MM.1S (cell line): ENCODE measurements at regions not wholly inside any gene's neighbourhood (a gene's known extent, or its start where the extent isn't known, plus 50 kb on each side); places are given as distances from the start of the nearest gene placed in this dataset.

Source experiments
- DNase-seq: peaks from one replicate; pipeline ENCODE4 v3.0.0-alpha.2; 2015
- H2AFZ ChIP-seq: fragments of 300-600 bp; sonication (generic); 2 replicates; pipeline ENCODE4 v1.6.0; 2016; ENCODE audit warnings: antibody characterized with exemption, low read length
- H3F3A ChIP-seq: fragments of 300-600 bp; sonication (generic); 2 replicates; pipeline ENCODE4 v1.6.1; 2016; ENCODE audit warnings: mild to moderate bottlenecking, antibody characterized with exemption, low read length, moderate library complexity, mixed read lengths; ENCODE audit not compliant: insufficient read depth
- H3K27ac ChIP-seq: fragments of 300-600 bp; sonication (generic); 2 replicates; pipeline ENCODE4 v1.5.1; 2016; ENCODE audit warnings: mild to moderate bottlenecking, low read length
- H3K27me3 ChIP-seq: fragments of 300-600 bp; sonication (generic); replicated peaks from 2 replicates; pipeline ENCODE4 v1.6.0; 2016; ENCODE audit warnings: low read length; ENCODE audit not compliant: insufficient read depth
- H3K36me3 ChIP-seq: fragments of 300-600 bp; sonication (generic); replicated peaks from 2 replicates; pipeline ENCODE4 v1.6.1; 2016; ENCODE audit warnings: mild to moderate bottlenecking, low read length, mixed read lengths; ENCODE audit not compliant: insufficient read depth
- H3K4me1 ChIP-seq: fragments of 300-600 bp; sonication (generic); 2 replicates; pipeline ENCODE4 v1.6.1; 2016; ENCODE audit warnings: low read length, mixed read lengths
- H3K4me2 ChIP-seq: fragments of 300-600 bp; sonication (generic); 2 replicates; pipeline ENCODE4 v1.6.0; 2016; ENCODE audit warnings: low read depth, low read length
- H3K4me3 ChIP-seq: fragments of 300-600 bp; sonication (generic); 2 replicates; pipeline ENCODE4 v1.5.1; 2016; ENCODE audit warnings: low read length, mixed read lengths
- H3K79me2 ChIP-seq: fragments of 300-600 bp; sonication (generic); 2 replicates; pipeline ENCODE4 v1.6.1; 2016; ENCODE audit warnings: mixed run types, low read length, mixed read lengths
- H3K9ac ChIP-seq: fragments of 300-600 bp; sonication (generic); 2 replicates; pipeline ENCODE4 v1.6.1; 2016; ENCODE audit warnings: low read length, mixed read lengths
- H3K9me2 ChIP-seq: fragments of 300-600 bp; sonication (generic); replicated peaks from 2 replicates; pipeline ENCODE4 v1.6.1; 2016; ENCODE audit warnings: mild to moderate bottlenecking, low read length, mixed read lengths; ENCODE audit not compliant: insufficient read depth
- H3K9me3 ChIP-seq: fragments of 300-600 bp; sonication (generic); replicated peaks from 2 replicates; pipeline ENCODE4 v1.6.1; 2016; ENCODE audit warnings: mild to moderate bottlenecking, low read length, mixed read lengths; ENCODE audit not compliant: insufficient read depth
- H4K20me1 ChIP-seq: fragments of 300-600 bp; sonication (generic); 2 replicates; pipeline ENCODE4 v1.6.1; 2016; ENCODE audit warnings: mild to moderate bottlenecking, low read length, moderate library complexity, mixed read lengths; ENCODE audit not compliant: insufficient read depth
- EZH2 ChIP-seq: fragments of 300-600 bp; sonication (generic); optimal IDR thresholded peaks from 2 replicates; pipeline ENCODE3; 2017; ENCODE audit warnings: low read depth, mild to moderate bottlenecking, antibody characterized with exemption, low read length, mixed read lengths
- EZH2phosphoT487 ChIP-seq: fragments of 300-600 bp; sonication (generic); IDR thresholded peaks from 2 replicates; pipeline ENCODE4 v1.6.1; 2018; ENCODE audit warnings: antibody characterized with exemption, low read length
- TF ChIP-seq, protein P1 (sequence below): fragments of 300-600 bp; sonication (generic); IDR thresholded peaks from 2 replicates; pipeline ENCODE4 v1.5.1; 2016; ENCODE audit warnings: antibody characterized with exemption, low read length, mixed read lengths

GRCh38 chr3:165259541-165260193 lies 63.5 kb upstream of the SLITRK3 start:
- no peaks in the 10 kb centered on the region for H4K20me1 ChIP-seq
- TF ChIP-seq EZH2 (no peak), EZH2phosphoT487 (no peak)
- TF ChIP-seq, protein P1, sequence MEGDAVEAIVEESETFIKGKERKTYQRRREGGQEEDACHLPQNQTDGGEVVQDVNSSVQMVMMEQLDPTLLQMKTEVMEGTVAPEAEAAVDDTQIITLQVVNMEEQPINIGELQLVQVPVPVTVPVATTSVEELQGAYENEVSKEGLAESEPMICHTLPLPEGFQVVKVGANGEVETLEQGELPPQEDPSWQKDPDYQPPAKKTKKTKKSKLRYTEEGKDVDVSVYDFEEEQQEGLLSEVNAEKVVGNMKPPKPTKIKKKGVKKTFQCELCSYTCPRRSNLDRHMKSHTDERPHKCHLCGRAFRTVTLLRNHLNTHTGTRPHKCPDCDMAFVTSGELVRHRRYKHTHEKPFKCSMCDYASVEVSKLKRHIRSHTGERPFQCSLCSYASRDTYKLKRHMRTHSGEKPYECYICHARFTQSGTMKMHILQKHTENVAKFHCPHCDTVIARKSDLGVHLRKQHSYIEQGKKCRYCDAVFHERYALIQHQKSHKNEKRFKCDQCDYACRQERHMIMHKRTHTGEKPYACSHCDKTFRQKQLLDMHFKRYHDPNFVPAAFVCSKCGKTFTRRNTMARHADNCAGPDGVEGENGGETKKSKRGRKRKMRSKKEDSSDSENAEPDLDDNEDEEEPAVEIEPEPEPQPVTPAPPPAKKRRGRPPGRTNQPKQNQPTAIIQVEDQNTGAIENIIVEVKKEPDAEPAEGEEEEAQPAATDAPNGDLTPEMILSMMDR = no peak
- no peaks in the 10 kb centered on the region for H3K27me3 ChIP-seq
- H3K4me1 ChIP-seq = peaks cover 3% of the 10 kb centered on the region; the same call in 1 of the 2 replicates
- H3K79me2 ChIP-seq = no peaks in the 10 kb centered on the region
- H3K9me2 ChIP-seq = no peaks in the 10 kb centered on the region
- H3K9me3 ChIP-seq = no peaks in the 10 kb centered on the region
- no peaks in the 10 kb centered on the region for H3F3A ChIP-seq
- H3K4me3 ChIP-seq = no peak overlapping the region
- H3K4me2 ChIP-seq = no peak overlapping the region
- DNase-seq = no peak
- no peak overlapping the region for H3K9ac ChIP-seq
- no peaks in the 10 kb centered on the region for H3K36me3 ChIP-seq
- H2AFZ ChIP-seq = no peak overlapping the region
- no peak overlapping the region for H3K27ac ChIP-seq

GRCh38 chr3:165256554-165257065 lies 60.4 kb upstream of the SLITRK3 start:
- H3F3A ChIP-seq = no peaks in the 10 kb centered on the region
- H2AFZ ChIP-seq = 0 out of 2 replicates have a peak overlapping the region, but pooled peaks have one; percentile 18
- no peak overlapping the region for H3K9ac ChIP-seq
- no peaks in the 10 kb centered on the region for H3K36me3 ChIP-seq
- no peaks in the 10 kb centered on the region for H3K27me3 ChIP-seq
- TF ChIP-seq EZH2phosphoT487 = no peak
- no peak for TF ChIP-seq EZH2
- TF ChIP-seq, protein P1 = peak; percentile 28; the same call in 1 of the 2 replicates
- no peaks in the 10 kb centered on the region for H3K79me2 ChIP-seq
- no peaks in the 10 kb centered on the region for H3K9me3 ChIP-seq
- peaks cover 3% of the 10 kb centered on the region; the same call in 1 of the 2 replicates for H3K4me1 ChIP-seq
- no peak overlapping the region for H3K4me3 ChIP-seq
- peak; percentile 21 for DNase-seq
- H4K20me1 ChIP-seq = no peaks in the 10 kb centered on the region
- no peaks in the 10 kb centered on the region for H3K9me2 ChIP-seq
- H3K4me2 ChIP-seq = no peak overlapping the region
- H3K27ac ChIP-seq = no peak overlapping the region

DNA sequence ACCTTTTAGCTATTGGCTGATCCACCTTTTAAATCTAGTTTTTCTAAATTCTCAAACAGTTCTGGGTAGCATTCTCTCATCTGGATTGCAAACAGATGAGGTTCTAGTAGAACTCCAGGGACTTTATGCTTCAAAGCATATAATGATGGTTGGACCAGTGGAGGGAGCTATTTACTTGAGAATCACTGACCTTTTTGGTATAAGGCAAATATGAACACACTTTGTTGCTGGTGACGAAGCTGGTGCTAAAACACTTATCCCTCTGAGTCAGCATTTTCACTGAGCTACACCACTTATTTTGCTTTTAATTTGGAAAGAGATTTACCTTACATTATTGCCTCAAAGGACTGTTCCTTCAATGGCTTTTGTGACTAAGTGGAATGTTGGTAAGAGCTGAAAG lies 58.6 kb upstream of the SLITRK3 start:
- Histone ChIP-seq H3K4me1 (peaks cover 3% of the 10 kb centered on the region; the same call in 1 of the 2 replicates), H3K27ac (no peak overlapping the region), H3K27me3 (no peaks in the 10 kb centered on the region), H3K4me2 (peak overlapping the region; percentile 19; the same call in 1 of the 2 replicates), H3K9me2 (no peaks in the 10 kb centered on the region), H4K20me1 (no peaks in the 10 kb centered on the region), H3K4me3 (no peak overlapping the region), H3K36me3 (no peaks in the 10 kb centered on the region), H3K9ac (no peak overlapping the region), H3K79me2 (no peaks in the 10 kb centered on the region), H3K9me3 (no peaks in the 10 kb centered on the region), H2AFZ (no peak overlapping the region), H3F3A (no peaks in the 10 kb centered on the region)
- peak; percentile 79 for DNase-seq
- no peak for TF ChIP-seq EZH2phosphoT487
- TF ChIP-seq, protein P1 = peak; percentile 58
